NCI-H2227 (cell line): ENCODE measurements at regions not wholly inside any gene's neighbourhood (a gene's known extent, or its start where the extent isn't known, plus 50 kb on each side); places are given as distances from the start of the nearest gene placed in this dataset.

Experiments used
- DNase-seq: peaks from one replicate; lab custom pipeline; 2025; ENCODE audit not compliant: unreplicated experiment; lab: John Stamatoyannopoulos, UW

DNA sequence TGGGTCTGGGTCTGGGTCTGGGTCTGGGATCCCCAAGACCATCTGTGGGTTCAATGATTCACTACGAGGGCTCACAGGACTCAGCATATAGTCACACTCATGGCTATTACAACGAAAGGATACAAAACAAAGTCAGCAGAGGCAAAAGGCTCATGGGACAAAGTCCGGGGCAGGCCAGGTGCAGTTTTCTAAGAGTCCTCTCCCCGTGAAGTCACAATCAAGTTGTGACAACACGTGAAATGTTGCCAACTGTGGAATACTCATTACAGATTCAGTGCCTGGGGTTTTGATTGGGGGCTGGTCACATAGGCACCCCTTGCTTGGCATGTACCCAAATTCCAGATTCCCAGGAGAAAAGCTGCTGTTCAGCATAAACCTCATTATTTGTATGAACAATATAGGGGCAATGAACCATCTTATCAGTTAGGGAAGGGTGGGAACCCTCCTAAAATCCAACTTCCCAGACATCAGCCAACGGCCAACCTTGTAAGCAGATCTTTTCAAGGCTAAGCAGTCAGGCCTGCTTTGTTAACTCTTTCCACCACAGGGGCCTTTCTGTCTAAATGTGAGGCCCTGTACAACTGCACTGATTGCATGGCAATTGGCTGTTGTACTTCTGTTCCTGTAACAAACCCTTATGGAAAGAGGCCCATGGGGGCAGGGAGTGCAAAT is 58.2 kb upstream of the DIPK2B start:
- DNase-seq: no peak
